ENCODE measurements at regions not wholly inside any gene's neighbourhood (a gene's known extent, or its start where the extent isn't known, plus 50 kb on each side); places are given as distances from the start of the nearest gene placed in this dataset.

DNA sequence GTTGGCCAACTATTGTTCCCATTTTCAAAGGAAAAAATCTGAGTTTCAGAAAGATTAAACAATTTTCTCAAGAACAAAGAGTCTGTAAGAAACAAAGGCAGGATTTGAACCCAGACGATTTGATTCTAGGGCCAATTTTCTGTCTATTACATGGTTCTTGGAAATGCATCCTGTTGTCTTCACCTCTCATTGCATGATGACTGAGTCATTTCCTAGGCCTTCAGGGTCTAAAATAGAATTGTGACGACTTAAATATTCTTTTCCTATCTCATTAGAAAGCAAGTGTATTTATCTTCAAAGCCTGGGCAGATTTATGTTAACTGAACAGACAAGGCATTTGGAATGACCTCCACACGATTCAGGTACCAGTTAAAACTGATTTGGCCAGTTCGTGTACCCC is 512.9 kb downstream of the NTRK2 start:
- no peak for TF ChIP-seq TOE1 (IDR thresholded peaks at IDR 0.05; ENCODE audit: borderline replicate concordance)
- no peak for TF ChIP-seq TOE1 (CRISPR knock-in tag; IDR thresholded peaks at IDR 0.05; ENCODE audit: borderline replicate concordance, low read depth)
- no peak for TF ChIP-seq ZNF274 (IDR thresholded peaks at IDR 0.05; ENCODE audit: borderline replicate concordance, low read depth, low read length)
- TF ChIP-seq, protein P1, sequence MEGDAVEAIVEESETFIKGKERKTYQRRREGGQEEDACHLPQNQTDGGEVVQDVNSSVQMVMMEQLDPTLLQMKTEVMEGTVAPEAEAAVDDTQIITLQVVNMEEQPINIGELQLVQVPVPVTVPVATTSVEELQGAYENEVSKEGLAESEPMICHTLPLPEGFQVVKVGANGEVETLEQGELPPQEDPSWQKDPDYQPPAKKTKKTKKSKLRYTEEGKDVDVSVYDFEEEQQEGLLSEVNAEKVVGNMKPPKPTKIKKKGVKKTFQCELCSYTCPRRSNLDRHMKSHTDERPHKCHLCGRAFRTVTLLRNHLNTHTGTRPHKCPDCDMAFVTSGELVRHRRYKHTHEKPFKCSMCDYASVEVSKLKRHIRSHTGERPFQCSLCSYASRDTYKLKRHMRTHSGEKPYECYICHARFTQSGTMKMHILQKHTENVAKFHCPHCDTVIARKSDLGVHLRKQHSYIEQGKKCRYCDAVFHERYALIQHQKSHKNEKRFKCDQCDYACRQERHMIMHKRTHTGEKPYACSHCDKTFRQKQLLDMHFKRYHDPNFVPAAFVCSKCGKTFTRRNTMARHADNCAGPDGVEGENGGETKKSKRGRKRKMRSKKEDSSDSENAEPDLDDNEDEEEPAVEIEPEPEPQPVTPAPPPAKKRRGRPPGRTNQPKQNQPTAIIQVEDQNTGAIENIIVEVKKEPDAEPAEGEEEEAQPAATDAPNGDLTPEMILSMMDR (IDR thresholded peaks at IDR 0.05 in 2 of 3, conservative IDR thresholded peaks at IDR 0.05 in 1 of 3; ENCODE audit: insufficient read depth in 2 of 3, low read depth in 1 of 3, low read length in 3 of 3), result no peak
- TF ChIP-seq, protein P2, sequence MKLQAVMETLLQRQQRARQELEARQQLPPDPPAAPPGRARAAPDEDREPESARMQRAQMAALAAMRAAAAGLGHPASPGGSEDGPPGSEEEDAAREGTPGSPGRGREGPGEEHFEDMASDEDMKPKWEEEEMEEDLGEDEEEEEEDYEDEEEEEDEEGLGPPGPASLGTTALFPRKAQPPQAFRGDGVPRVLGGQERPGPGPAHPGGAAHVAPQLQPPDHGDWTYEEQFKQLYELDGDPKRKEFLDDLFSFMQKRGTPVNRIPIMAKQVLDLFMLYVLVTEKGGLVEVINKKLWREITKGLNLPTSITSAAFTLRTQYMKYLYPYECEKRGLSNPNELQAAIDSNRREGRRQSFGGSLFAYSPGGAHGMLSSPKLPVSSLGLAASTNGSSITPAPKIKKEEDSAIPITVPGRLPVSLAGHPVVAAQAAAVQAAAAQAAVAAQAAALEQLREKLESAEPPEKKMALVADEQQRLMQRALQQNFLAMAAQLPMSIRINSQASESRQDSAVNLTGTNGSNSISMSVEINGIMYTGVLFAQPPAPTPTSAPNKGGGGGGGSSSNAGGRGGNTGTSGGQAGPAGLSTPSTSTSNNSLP (IDR thresholded peaks at IDR 0.05; ENCODE audit: borderline replicate concordance, low read depth, low read length), result no peak
- no peak for TF ChIP-seq EZH2 (IDR thresholded peaks at IDR 0.05; ENCODE audit: borderline replicate concordance, low read depth, low read length)
- no peak for TF ChIP-seq SREBF2 (CRISPR knock-in tag; IDR thresholded peaks at IDR 0.05)
- no peak for TF ChIP-seq BHLHE40 (IDR thresholded peaks at IDR 0.05; ENCODE audit: low read length)
- TF ChIP-seq, protein P3, sequence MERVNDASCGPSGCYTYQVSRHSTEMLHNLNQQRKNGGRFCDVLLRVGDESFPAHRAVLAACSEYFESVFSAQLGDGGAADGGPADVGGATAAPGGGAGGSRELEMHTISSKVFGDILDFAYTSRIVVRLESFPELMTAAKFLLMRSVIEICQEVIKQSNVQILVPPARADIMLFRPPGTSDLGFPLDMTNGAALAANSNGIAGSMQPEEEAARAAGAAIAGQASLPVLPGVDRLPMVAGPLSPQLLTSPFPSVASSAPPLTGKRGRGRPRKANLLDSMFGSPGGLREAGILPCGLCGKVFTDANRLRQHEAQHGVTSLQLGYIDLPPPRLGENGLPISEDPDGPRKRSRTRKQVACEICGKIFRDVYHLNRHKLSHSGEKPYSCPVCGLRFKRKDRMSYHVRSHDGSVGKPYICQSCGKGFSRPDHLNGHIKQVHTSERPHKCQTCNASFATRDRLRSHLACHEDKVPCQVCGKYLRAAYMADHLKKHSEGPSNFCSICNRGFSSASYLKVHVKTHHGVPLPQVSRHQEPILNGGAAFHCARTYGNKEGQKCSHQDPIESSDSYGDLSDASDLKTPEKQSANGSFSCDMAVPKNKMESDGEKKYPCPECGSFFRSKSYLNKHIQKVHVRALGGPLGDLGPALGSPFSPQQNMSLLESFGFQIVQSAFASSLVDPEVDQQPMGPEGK (CRISPR knock-in tag; IDR thresholded peaks at IDR 0.05; ENCODE audit: borderline replicate concordance), result no peak
- TF ChIP-seq RFX5 (IDR thresholded peaks at IDR 0.05; ENCODE audit: low read depth, low read length), result no peak
